GM19025 (cell line): ENCODE measurements at regions not wholly inside any gene's neighbourhood (a gene's known extent, or its start where the extent isn't known, plus 50 kb on each side); places are given as distances from the start of the nearest gene placed in this dataset.

Experiments
- ATAC-seq: cut with Tn5 transposase; IDR thresholded peaks from one replicate; pipeline ENCODE4 v1.9.1; 2021; ENCODE audit warnings: mild to moderate bottlenecking, low read depth, moderate library complexity; ENCODE audit not compliant: unreplicated experiment

DNA sequence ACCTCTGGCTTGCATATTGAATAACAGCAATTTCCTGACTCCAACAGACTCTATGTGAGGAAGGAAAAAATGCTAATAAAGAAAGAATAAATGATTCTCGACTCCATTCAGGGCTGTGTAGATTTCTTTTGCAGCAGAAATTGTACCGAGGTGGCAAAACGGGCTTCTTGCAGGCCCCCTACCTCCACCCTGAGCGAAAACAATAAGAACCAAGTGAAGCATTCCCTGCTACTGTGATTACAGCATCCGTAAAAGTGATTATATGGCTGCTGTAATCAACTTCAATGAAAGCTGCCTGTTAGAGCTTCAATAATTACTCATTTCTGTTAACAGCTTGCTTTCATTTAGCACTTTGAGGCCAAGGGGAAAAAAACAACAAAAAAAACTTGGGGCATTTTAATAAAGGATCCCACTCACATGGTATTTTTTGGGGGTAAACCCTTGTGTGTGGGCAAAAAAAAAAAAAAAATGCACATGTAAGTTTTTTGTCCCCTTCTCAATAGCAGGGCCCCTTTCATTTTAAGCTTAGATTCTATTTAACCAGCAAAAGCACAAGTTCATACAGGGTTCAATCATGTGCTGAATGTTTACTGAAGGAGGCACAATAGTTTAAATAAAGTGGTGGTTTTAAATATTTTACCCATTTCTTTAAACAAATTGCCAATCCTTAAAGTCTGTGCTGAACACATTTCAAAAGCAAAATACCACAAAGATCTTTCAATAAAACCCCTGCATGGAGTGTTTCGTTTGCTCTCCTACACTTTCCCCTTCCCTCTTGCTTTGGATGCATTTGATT lies 271.6 kb downstream of the LMO4 start:
- no peak for ATAC-seq

DNA sequence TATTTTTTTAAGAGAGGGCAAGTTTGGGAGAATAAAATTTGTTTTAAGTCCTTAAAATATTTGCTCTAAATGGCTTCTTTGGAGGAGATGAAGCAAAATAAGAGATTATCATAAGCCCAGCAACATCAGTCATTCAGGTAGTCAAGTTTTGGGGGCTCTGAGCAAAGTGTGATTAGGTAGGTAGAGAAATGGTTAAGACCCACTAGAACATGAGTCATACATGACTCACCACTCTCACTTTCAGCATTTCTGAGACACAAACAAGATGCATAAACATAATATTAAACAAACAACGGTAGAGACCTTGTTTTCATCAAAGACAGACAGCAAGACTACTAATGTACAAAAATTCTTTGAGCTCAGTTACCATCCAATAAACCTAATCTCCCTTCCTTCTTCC lies 272.2 kb downstream of the LMO4 start:
- no peak for ATAC-seq

DNA sequence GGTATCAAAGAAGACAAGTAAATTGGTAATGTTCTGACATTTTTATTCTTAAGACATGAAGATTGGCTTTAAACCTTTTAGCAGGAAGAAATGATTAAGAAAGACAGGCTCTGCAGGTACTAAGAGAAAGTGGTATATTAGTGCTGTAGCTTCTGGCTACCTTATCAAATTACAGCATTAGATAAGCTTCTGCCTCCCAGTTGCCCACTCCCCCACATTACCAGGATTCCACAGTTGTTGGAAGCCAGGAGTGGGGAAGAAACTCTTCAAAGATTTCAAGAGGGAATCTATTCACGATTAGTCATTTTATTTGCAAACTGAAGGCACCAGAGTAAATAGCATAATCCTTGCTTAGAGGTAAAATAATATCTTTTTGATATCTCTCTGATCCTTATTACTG lies 274.9 kb downstream of the LMO4 start:
- no peak for ATAC-seq

GRCh38 chr1:87612956-87613355 lies 284.3 kb downstream of the LMO4 start:
- no peak for ATAC-seq

GRCh38 chr1:87615491-87615890 lies 286.8 kb downstream of the LMO4 start:
- no peak for ATAC-seq

GRCh38 chr1:87615901-87616300 lies 287.2 kb downstream of the LMO4 start:
- no peak for ATAC-seq

- ATAC-seq = no peak
Measured at GRCh38 chr1:87620807-87621206, 292.1 kb downstream of the LMO4 start.

DNA sequence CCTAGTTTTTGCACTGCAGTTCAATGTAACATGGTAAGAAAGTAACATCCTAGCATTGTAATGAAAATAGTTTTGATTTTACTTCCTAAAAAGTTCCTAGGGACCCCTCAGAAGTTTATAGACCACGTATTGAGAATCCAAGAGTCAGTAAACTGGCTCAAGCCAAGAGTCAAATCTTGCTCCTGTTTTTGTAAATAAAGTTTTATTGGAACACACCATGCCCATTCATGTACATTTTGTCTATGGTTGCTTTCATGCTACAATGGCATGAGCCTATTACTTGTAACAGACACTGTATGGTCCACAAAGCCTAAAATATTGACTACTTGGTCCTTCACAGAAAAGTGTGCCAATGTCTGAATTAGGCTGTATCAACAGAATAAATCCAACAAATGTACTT lies 301.0 kb downstream of the LMO4 start:
- ATAC-seq = no peak

DNA sequence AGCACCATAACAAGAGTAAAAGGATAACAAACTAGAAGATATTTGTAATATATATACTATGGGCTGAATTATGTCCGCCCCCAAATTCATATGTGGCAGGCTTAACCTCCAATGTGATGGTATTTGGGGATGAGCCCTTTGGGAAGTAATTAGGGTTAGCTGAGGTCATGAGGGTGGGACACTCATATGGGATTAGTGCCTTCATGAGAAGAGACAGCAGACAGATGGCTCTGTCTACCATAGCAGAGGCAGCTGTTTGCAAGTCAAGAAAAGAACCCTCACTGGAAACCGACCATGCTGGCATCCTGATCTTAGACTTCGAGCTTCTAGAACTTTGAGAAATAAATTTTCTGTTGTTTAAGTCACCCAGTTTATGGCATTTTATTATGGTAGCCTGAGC lies 303.6 kb downstream of the LMO4 start:
- no peak for ATAC-seq

GRCh38 chr1:87636198-87636892 lies 307.7 kb downstream of the LMO4 start:
- ATAC-seq = no peak

- ATAC-seq = no peak
Measured at GRCh38 chr1:87638636-87639035, 310.0 kb downstream of the LMO4 start.

GRCh38 chr1:87641996-87642395 lies 313.3 kb downstream of the LMO4 start:
- no peak for ATAC-seq

DNA sequence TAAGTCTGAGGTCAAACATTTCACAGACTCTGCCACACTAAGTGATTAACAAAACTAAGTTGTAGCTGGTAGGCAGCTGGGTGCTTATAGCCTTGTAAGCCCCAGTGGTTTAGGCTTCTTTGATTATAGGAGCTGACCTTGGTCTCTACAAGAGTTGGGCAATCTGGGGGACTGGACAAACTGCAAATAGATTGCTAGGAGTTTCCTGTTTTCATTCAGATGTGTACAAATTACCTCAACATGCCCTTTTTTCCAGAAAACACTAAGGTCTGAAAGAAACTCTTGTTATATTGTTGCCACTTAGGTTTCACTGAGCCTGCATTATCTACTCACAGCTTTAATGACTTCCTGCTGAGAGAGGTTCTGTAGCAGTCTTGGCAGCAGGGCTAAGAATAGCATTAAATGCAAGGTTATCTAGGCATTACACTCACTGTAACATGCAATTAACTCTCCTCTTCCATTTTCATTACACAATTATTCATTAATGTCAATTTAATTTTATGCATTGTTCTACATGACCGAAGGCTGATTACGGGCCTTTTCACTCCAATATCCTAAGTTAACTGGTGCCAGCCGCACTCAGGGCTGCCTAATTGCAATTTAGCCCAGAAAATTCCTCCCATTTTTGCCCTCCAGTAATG lies 314.0 kb downstream of the LMO4 start:
- no peak for ATAC-seq

GRCh38 chr1:87644033-87644578 lies 315.4 kb downstream of the LMO4 start:
- ATAC-seq = no peak

DNA sequence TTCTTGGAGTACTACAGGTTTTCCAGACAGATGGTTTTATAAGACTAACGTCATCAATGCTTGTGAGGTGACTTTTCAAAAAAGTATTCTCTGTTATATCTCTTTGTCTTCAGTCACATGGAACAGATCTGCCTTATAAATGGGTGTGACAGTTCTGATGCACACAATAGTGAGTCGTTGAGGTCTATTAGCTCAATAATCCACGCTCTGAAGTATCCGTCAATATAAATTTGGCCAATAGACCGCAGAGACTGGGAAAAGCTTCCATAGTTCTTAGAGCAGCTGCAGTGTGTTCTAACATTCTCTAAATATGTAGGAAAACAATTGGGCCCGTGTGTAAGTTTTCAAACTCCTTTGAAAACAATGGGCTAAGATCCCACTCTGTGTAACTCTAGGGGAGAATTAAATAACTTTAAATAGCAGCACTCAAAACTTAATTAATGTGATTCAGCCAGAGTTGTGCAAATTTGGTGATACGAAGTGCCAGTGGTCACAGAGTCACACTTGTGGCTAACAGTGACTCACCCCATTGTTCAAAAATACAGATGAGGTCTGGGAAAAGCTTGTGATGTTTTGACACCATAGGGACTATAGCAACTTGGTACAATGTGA lies 316.0 kb downstream of the LMO4 start:
- no peak for ATAC-seq

- no peak for ATAC-seq
Measured at GRCh38 chr1:87647430-87648177, 318.9 kb downstream of the LMO4 start.

GRCh38 chr1:87648323-87649119 lies 319.8 kb downstream of the LMO4 start:
- ATAC-seq = no peak

DNA sequence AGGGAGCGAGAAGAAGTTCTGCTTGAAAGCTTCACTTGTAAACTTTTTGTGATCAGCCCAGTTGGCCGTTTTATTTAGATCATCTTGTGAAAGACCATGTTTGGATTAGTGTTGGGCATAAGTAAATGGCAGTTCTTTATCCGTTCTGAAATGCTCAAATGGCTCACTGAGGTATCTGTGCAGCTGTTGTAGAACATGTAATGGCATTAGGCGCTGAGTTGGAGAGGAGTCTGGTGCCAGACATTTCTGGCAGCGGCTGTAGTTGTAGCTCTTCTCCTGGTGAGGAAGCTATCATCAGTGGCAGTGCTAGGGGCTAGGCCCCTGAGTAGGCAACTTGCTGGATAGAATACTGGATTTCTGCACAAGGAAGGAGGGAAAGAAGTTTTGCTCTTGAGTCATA lies 321.6 kb downstream of the LMO4 start:
- ATAC-seq = no peak

- ATAC-seq = no peak
Measured at GRCh38 chr1:87652176-87652575, 323.5 kb downstream of the LMO4 start.
